K562 (cell line): ENCODE measurements at regions not wholly inside any gene's neighbourhood (a gene's known extent, or its start where the extent isn't known, plus 50 kb on each side); places are given as distances from the start of the nearest gene placed in this dataset.

Experiments used
- ATAC-seq: fragments of 200-7000 bp; cut with Tn5 transposase; 3 replicates; pipeline ENCODE4 v1.9.1; 2020; ENCODE audit warnings: moderate library complexity
- BruUV-seq: library from RNA; stranded (reverse); fragments of 400-500 nt; replicated peaks from 2 replicates; lab custom pipeline; 2021; lab: Mats Ljungman, UMichigan
- CTCF ChIA-PET: fragments of 300-600 bp; formaldehyde crosslinking; extraction: SDS; loops from one replicate; lab custom pipeline; 2021; ENCODE audit warnings: low intra/inter-chr PET ratio; lab: Yijun Ruan, JAX
- POLR2A ChIA-PET: fragments of 300-600, 350-650 bp; sonication (Branson Sonifier 250); formaldehyde crosslinking; extraction: SDS; loops from one replicate; lab custom pipeline; 2021; ENCODE audit warnings: antibody characterized with exemption, inconsistent platforms; lab: Yijun Ruan, JAX
- DNase-seq, 4 experiments: peaks; one replicate each; pipeline versions ENCODE4 v3.0.0 to v3.0.0-alpha.2; 2011 to 2018; ENCODE audit warnings: low spot score in 3 of 4, mixed read lengths in 3 of 4; ENCODE audit errors: extremely low read depth in 1 of 4
- FAIRE-seq: peaks from 2 replicates; lab custom pipeline; 2011; peaks lifted over from hg19 to GRCh38; lab: Jason Lieb, UNC
- H2AFZ ChIP-seq: 2 replicates; pipeline ENCODE4 v1.6.0; 2011; ENCODE audit warnings: low read depth, low read length, control low read depth, inconsistent platforms
- H3K27ac ChIP-seq: fragments of 200-600 bp; 3 replicates; pipeline ENCODE4 v1.8.0; 2011; ENCODE audit warnings: low read depth, mild to moderate bottlenecking, control low read depth, inconsistent platforms, low read length, moderate library complexity, mixed read lengths; ENCODE audit errors: extremely low read depth
- H3K27me3 ChIP-seq, 2 experiments: fragments of 300-600 bp in 1 of 2; 2 replicates in 1 of 2; 3 replicates in 1 of 2; pipeline versions ENCODE4 v1.6.0 to v1.8.0; 2011; ENCODE audit warnings: inconsistent platforms in 2 of 2, low read length in 2 of 2, mild to moderate bottlenecking in 1 of 2, mixed read lengths in 1 of 2, moderate library complexity in 1 of 2; ENCODE audit not compliant: control insufficient read depth in 2 of 2, insufficient read depth in 2 of 2
- H3K36me3 ChIP-seq: fragments of 300-600 bp; 3 replicates; pipeline ENCODE4 v1.8.0; 2011; ENCODE audit warnings: mild to moderate bottlenecking, low read length, inconsistent platforms; ENCODE audit not compliant: control insufficient read depth, insufficient read depth
- H3K4me1 ChIP-seq, 2 experiments: fragments of 200-600 bp in 1 of 2; replicated peaks in 1 of 2; 2 replicates in 1 of 2; 3 replicates in 1 of 2; pipeline versions ENCODE4 v1.5.1 to v1.8.0; 2011; ENCODE audit warnings: inconsistent platforms in 2 of 2, low read length in 2 of 2, mild to moderate bottlenecking in 1 of 2, mixed read lengths in 1 of 2, moderate library complexity in 1 of 2; ENCODE audit not compliant: control insufficient read depth in 2 of 2, insufficient read depth in 2 of 2
- H3K4me2 ChIP-seq: 2 replicates; pipeline ENCODE4 v1.6.1; 2011; ENCODE audit warnings: low read length, control low read depth, inconsistent platforms, mixed read lengths; ENCODE audit not compliant: insufficient read depth
- H3K4me3 ChIP-seq: fragments of 200-600 bp; sonication (generic), shearing (Covaris generic); 2 replicates; pipeline ENCODE4 v1.5.1; 2016; ENCODE audit warnings: control low read depth, inconsistent platforms
- H3K79me2 ChIP-seq: fragments of 200-600 bp; 3 replicates; pipeline ENCODE4 v1.8.0; 2011; ENCODE audit warnings: low read length, inconsistent platforms; ENCODE audit not compliant: control insufficient read depth, insufficient read depth
- H3K9ac ChIP-seq, 2 experiments: 2 replicates each; pipeline versions ENCODE4 v1.6.0 to v1.6.1; 2011; ENCODE audit warnings: low read depth in 2 of 2, low read length in 2 of 2, control low read depth in 1 of 2, inconsistent platforms in 1 of 2, mild to moderate bottlenecking in 1 of 2, mixed read lengths in 1 of 2; ENCODE audit not compliant: insufficient read depth in 1 of 2
- H3K9me1 ChIP-seq: one replicate; pipeline ENCODE4 v1.6.0; 2011; ENCODE audit warnings: inconsistent platforms, mild to moderate bottlenecking, low read length, moderate library complexity; ENCODE audit not compliant: control insufficient read depth, insufficient read depth
- H3K9me3 ChIP-seq: replicated peaks from 2 replicates; pipeline ENCODE4 v1.5.1; 2011; ENCODE audit warnings: low read depth, low read length, inconsistent platforms; ENCODE audit not compliant: control insufficient read depth, insufficient read depth
- H4K20me1 ChIP-seq: replicated peaks from 2 replicates; pipeline ENCODE4 v1.6.1; 2011; ENCODE audit warnings: low read length, inconsistent platforms, mixed read lengths; ENCODE audit not compliant: control insufficient read depth, insufficient read depth
- BMI1 ChIP-seq: fragments of 150-350 bp; IDR thresholded peaks from 2 replicates; pipeline ENCODE4 v1.6.1; 2014; ENCODE audit warnings: low read length
- CCAR2 ChIP-seq: fragments of 200-400 bp; formaldehyde crosslinking; IDR thresholded peaks from 2 replicates; pipeline ENCODE4 v1.6.1; 2017; ENCODE audit warnings: mild to moderate bottlenecking, low read depth, low read length
- DIDO1 ChIP-seq: fragments of 450-650 bp; IDR thresholded peaks from 2 replicates; pipeline ENCODE4 v1.6.1; 2016; ENCODE audit warnings: low read depth, missing biosample characterization, missing genetic modification characterization
- E2F8 ChIP-seq: fragments of 450-650 bp; IDR thresholded peaks from 2 replicates; pipeline ENCODE4 v1.7.1; 2018; ENCODE audit warnings: mild to moderate bottlenecking, low read depth; ENCODE audit not compliant: partially characterized antibody
- PTBP1 ChIP-seq: fragments of 200-400 bp; formaldehyde crosslinking; IDR thresholded peaks from 2 replicates; pipeline ENCODE4 v1.6.1; 2017; ENCODE audit warnings: low read depth, low read length
- SREBF1 ChIP-seq: fragments of 150-350 bp; IDR thresholded peaks from 2 replicates; pipeline ENCODE4 v1.6.1; 2014; ENCODE audit warnings: antibody characterized with exemption, low read depth, low read length, borderline replicate concordance
- WHSC1 ChIP-seq: IDR thresholded peaks from one replicate; pipeline ENCODE4 v1.6.1; 2012; ENCODE audit warnings: low read length, control low read depth, inconsistent platforms
- ZNF507 ChIP-seq: conservative IDR thresholded peaks from 2 replicates; pipeline ENCODE4 v1.6.1; 2017; ENCODE audit warnings: missing genetic modification characterization, missing compliant biosample characterization
- ZNF785 ChIP-seq: fragments of 250-450 bp; sonication (Bioruptor Pico); IDR thresholded peaks from 2 replicates; pipeline ENCODE4 v1.4.0; 2020; ENCODE audit warnings: mild to moderate bottlenecking
- ZZZ3 ChIP-seq: fragments of 450-650 bp; IDR thresholded peaks from 2 replicates; pipeline ENCODE4 v1.6.1; 2016; ENCODE audit warnings: antibody characterized with exemption, mild to moderate bottlenecking, moderate library complexity
- WGBS: fragments of 100-300 bp; shearing (Covaris generic); methylation state at CpG from one replicate; pipeline ENCODE4 v1.1.6; 2016; ENCODE audit warnings: low coverage, mixed read lengths; ENCODE audit not compliant: insufficient coverage; ENCODE audit errors: missing lambda C conversion rate; 5-methylcytosine and 5-hydroxymethylcytosine counted together
- in situ Hi-C: fragments of 300-500 bp; cut with MboI; formaldehyde crosslinking; loops from 4 replicates; pipeline ENCODE4 v1.15.0; 2018; ENCODE audit warnings: inconsistent platforms, mixed read lengths
- intact Hi-C: fragments of 100-400 bp; cut with micrococcal nuclease; formaldehyde crosslinking; loops from 2 replicates; pipeline ENCODE4 v1.14.2; 2022

- TF ChIP-seq ZZZ3 (no peak), DIDO1 (tag) (no peak), SREBF1 (no peak), PTBP1 (no peak), BMI1 (no peak), E2F8 (no peak)
Observed at GRCh38 chr12:5328669-5329517, 103.0 kb upstream of the NTF3 start (continued).

GRCh38 chr12:5332551-5332950, 99.4 kb upstream of the NTF3 start:
- no peaks in the 10 kb centered on the region for H3K36me3 ChIP-seq
- ChIA-PET POLR2A (interaction anchor here (1.0 kb wide), 1 partner anchor 14 kb away, joined by 3 read pairs; no protein-coding TSS in a partner anchor), CTCF (no interaction called here)
- no TSS peak for BruUV-seq
- no peaks in the 10 kb centered on the region for H3K9me1 ChIP-seq
- no peak overlapping the region for H3K27ac ChIP-seq
- FAIRE-seq (no peak), DNase-seq (no peak), ATAC-seq (no peak)
- no peak for TF ChIP-seq CCAR2
- no peak for TF ChIP-seq WHSC1
- TF ChIP-seq ZNF507 (tag), result no peak
- TF ChIP-seq ZNF785 (CRISPR knock-in tag), result no peak
- H2AFZ ChIP-seq, result no peak overlapping the region
- H4K20me1 ChIP-seq, result no peaks in the 10 kb centered on the region
- H3K9ac ChIP-seq, result no peak overlapping the region
- no peaks in the 10 kb centered on the region for H3K79me2 ChIP-seq
- H3K27me3 ChIP-seq, result no peaks in the 10 kb centered on the region
- H3K4me2 ChIP-seq, result no peak overlapping the region
- no peak overlapping the region for H3K4me3 ChIP-seq
- H3K9me3 ChIP-seq, result no peaks in the 10 kb centered on the region
- 3% methylated on average over 3 of the region's 3 CpGs for WGBS
- in situ Hi-C loops (no loop called here), intact Hi-C loops (no loop called here)
- H3K4me1 ChIP-seq, result no peaks in the 10 kb centered on the region
